ENCODE measurements at regions not wholly inside any gene's neighbourhood (a gene's known extent, or its start where the extent isn't known, plus 50 kb on each side); places are given as distances from the start of the nearest gene placed in this dataset.

DNA sequence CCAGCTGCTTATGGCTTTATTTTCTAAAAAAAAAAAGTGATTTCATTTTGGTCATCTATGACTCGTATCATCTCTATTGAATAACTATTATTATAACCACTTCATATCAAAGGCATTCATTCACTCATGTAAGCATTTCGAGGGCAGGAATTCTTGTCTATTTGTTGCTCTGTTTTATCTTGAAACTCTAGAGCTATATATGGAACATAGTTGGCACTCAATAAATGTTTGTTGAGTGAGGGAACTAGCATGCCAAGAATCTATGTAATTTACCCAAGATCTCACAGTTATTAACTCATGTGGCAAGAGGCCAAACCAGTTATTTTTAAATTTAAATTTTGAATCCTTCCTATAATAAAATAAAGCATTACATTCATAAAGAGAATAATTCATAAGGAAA is 470.1 kb downstream of the TMX3 start (continued):
- TF ChIP-seq NANOG (IDR thresholded peaks at IDR 0.05; ENCODE audit: insufficient read depth, low read depth, low read length, poor library complexity, severe bottlenecking) (no peak), EGR1 (IDR thresholded peaks at IDR 0.05; ENCODE audit: borderline replicate concordance, low read depth, low read length) (no peak), GTF2F1 (IDR thresholded peaks at IDR 0.05; ENCODE audit: borderline replicate concordance, low read depth, low read length) (no peak)
